Neural cell (in vitro differentiated cells): ENCODE measurements at regions not wholly inside any gene's neighbourhood (a gene's known extent, or its start where the extent isn't known, plus 50 kb on each side); places are given as distances from the start of the nearest gene placed in this dataset.

Source experiments
- H2AFZ ChIP-seq: fragments of 200-600, 300-800 bp; sonication (generic), shearing (Covaris generic); 2 replicates; pipeline ENCODE4 v1.6.0; 2014; ENCODE audit warnings: low read depth, mild to moderate bottlenecking, antibody characterized with exemption, low read length, moderate library complexity
- H3F3A ChIP-seq: fragments of 200-600 bp; shearing (Covaris generic); 2 replicates; pipeline ENCODE4 v1.6.1; 2016; ENCODE audit warnings: mild to moderate bottlenecking, moderate library complexity, mixed read lengths, antibody characterized with exemption, low read length; ENCODE audit not compliant: insufficient read depth, poor library complexity, severe bottlenecking
- H3K27ac ChIP-seq: fragments of 200-600, 300-800 bp; sonication (generic), shearing (Covaris generic); 2 replicates; pipeline ENCODE4 v1.5.1; 2014; ENCODE audit warnings: mild to moderate bottlenecking, low read length, moderate library complexity
- H3K27me3 ChIP-seq: fragments of 300-800, 200-600 bp; sonication (generic), shearing (Covaris generic); 2 replicates; pipeline ENCODE4 v1.6.0; 2014; ENCODE audit warnings: mild to moderate bottlenecking, low read depth, low read length, moderate library complexity; ENCODE audit not compliant: insufficient read depth
- H3K36me3 ChIP-seq: fragments of 300-800, 200-600 bp; sonication (generic), shearing (Covaris generic); 2 replicates; pipeline ENCODE4 v1.5.1; 2014; ENCODE audit warnings: mild to moderate bottlenecking, antibody characterized with exemption, low read length, moderate library complexity; ENCODE audit not compliant: insufficient read depth
- H3K4me2 ChIP-seq: fragments of 300-800, 200-600 bp; sonication (generic), shearing (Covaris generic); 2 replicates; pipeline ENCODE4 v1.6.0; 2014; ENCODE audit warnings: mild to moderate bottlenecking, low read length
- H3K4me3 ChIP-seq: fragments of 300-800, 200-600 bp; sonication (generic), shearing (Covaris generic); 2 replicates; pipeline ENCODE4 v1.5.1; 2014; ENCODE audit warnings: mild to moderate bottlenecking, low read length, moderate library complexity
- H3K79me2 ChIP-seq: fragments of 200-600 bp; shearing (Covaris generic); replicated peaks from 2 replicates; pipeline ENCODE4 v1.6.0; 2014; ENCODE audit warnings: mild to moderate bottlenecking, low read length, moderate library complexity; ENCODE audit not compliant: insufficient read depth
- H3K9ac ChIP-seq: fragments of 300-800, 200-600 bp; sonication (generic), shearing (Covaris generic); 2 replicates; pipeline ENCODE4 v1.6.1; 2016; ENCODE audit warnings: mild to moderate bottlenecking, low read length, mixed read lengths
- H3K9me2 ChIP-seq: fragments of 200-600 bp; shearing (Covaris generic); 2 replicates; pipeline ENCODE4 v1.6.1; 2016; ENCODE audit warnings: mild to moderate bottlenecking, low read length, mixed read lengths; ENCODE audit not compliant: insufficient read depth
- H3K9me3 ChIP-seq: fragments of 200-600, 300-800 bp; sonication (generic), shearing (Covaris generic); 2 replicates; pipeline ENCODE4 v1.6.1; 2016; ENCODE audit warnings: mild to moderate bottlenecking, mixed run types, low read length, moderate library complexity, mixed read lengths
- H4K20me1 ChIP-seq: fragments of 200-600 bp; shearing (Covaris generic); 2 replicates; pipeline ENCODE4 v1.6.1; 2016; ENCODE audit warnings: mild to moderate bottlenecking, mixed run types; ENCODE audit not compliant: insufficient read depth
- CTCF ChIP-seq: fragments of 450-650 bp; IDR thresholded peaks from 2 replicates; pipeline ENCODE4 v1.5.1; 2014; ENCODE audit warnings: antibody characterized with exemption, mild to moderate bottlenecking, moderate library complexity; ENCODE audit not compliant: poor library complexity, severe bottlenecking
- EP300 ChIP-seq: fragments of 450-650 bp; conservative IDR thresholded peaks from 2 replicates; pipeline ENCODE4 v1.6.1; 2014; ENCODE audit warnings: antibody characterized with exemption, mild to moderate bottlenecking, moderate library complexity; ENCODE audit not compliant: poor library complexity, severe bottlenecking
- EZH2 ChIP-seq: fragments of 200-600, 300-800 bp; shearing (Covaris generic), sonication (generic); IDR thresholded peaks from 2 replicates; pipeline ENCODE4 v1.6.1; 2014; ENCODE audit warnings: antibody characterized with exemption, low read length, borderline replicate concordance, mild to moderate bottlenecking; ENCODE audit not compliant: insufficient read depth, poor library complexity, severe bottlenecking
- MXI1 ChIP-seq: fragments of 450-650 bp; conservative IDR thresholded peaks from 2 replicates; pipeline ENCODE4 v1.6.1; 2014; ENCODE audit warnings: antibody characterized with exemption, mild to moderate bottlenecking; ENCODE audit not compliant: poor library complexity, severe bottlenecking
- POLR2AphosphoS5 ChIP-seq: IDR thresholded peaks from 2 replicates; pipeline ENCODE4 v1.6.1; 2012
- RAD21 ChIP-seq: fragments of 450-650 bp; conservative IDR thresholded peaks from 2 replicates; pipeline ENCODE4 v1.6.1; 2014; ENCODE audit warnings: antibody characterized with exemption, mild to moderate bottlenecking, moderate library complexity
- REST ChIP-seq: IDR thresholded peaks from 2 replicates; pipeline ENCODE4 v1.6.1; 2012; ENCODE audit warnings: borderline replicate concordance
- SMC3 ChIP-seq: fragments of 450-650 bp; conservative IDR thresholded peaks from 2 replicates; pipeline ENCODE4 v1.6.1; 2014; ENCODE audit warnings: antibody characterized with exemption, mild to moderate bottlenecking, moderate library complexity; ENCODE audit not compliant: poor library complexity
- TAF1 ChIP-seq: IDR thresholded peaks from 2 replicates; pipeline ENCODE4 v1.6.1; 2012; ENCODE audit warnings: low read depth

DNA sequence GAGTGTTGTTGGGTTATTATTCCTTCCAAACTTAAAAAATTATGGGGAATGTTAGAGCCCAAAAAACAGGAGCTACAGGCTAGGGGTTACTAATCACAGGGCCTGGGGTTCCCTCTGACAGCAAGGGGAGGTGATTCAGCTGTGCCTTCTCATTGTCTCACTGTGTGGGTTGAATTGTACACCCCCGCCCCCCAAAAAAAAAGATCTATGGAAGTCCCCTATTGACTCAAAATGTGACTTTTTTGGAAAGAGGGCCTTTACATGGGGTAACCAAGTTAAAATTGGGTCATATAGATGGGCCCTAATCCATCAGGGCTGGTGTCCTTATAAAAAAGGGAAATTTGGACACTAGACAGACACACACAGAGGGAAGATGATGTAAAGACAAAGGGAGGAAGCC is 190.2 kb downstream of the SOX9 start:
- Histone ChIP-seq H3K4me3 (no peak overlapping the region), H3K27me3 (no peaks in the 10 kb centered on the region), H3F3A (no peaks in the 10 kb centered on the region), H3K36me3 (no peaks in the 10 kb centered on the region), H2AFZ (no peak overlapping the region), H3K9ac (no peak overlapping the region), H3K9me3 (no peaks in the 10 kb centered on the region), H3K79me2 (no peaks in the 10 kb centered on the region), H3K27ac (no peak overlapping the region), H3K4me2 (no peak overlapping the region), H4K20me1 (no peaks in the 10 kb centered on the region), H3K9me2 (no peaks in the 10 kb centered on the region)
- no peak for TF ChIP-seq POLR2AphosphoS5
- no peak for TF ChIP-seq TAF1
- no peak for TF ChIP-seq EP300
- no peak for TF ChIP-seq RAD21
- TF ChIP-seq EZH2, result no peak
- TF ChIP-seq SMC3, result no peak
- no peak for TF ChIP-seq CTCF

GRCh38 chr17:72315122-72315913 is 194.5 kb downstream of the SOX9 start:
- Histone ChIP-seq H3K27ac (no peak overlapping the region), H3K9ac (no peak overlapping the region), H4K20me1 (no peaks in the 10 kb centered on the region), H3K27me3 (no peaks in the 10 kb centered on the region), H2AFZ (no peak overlapping the region), H3K79me2 (no peaks in the 10 kb centered on the region), H3K9me3 (no peaks in the 10 kb centered on the region), H3K4me2 (no peak overlapping the region), H3F3A (no peaks in the 10 kb centered on the region), H3K9me2 (no peaks in the 10 kb centered on the region), H3K4me3 (no peak overlapping the region), H3K36me3 (no peaks in the 10 kb centered on the region)
- no peak for TF ChIP-seq TAF1
- TF ChIP-seq RAD21, result no peak
- TF ChIP-seq MXI1, result no peak
- TF ChIP-seq POLR2AphosphoS5, result no peak
- no peak for TF ChIP-seq SMC3
- no peak for TF ChIP-seq REST
- no peak for TF ChIP-seq CTCF
- TF ChIP-seq EZH2, result no peak
